ENCODE measurements at regions not wholly inside any gene's neighbourhood (a gene's known extent, or its start where the extent isn't known, plus 50 kb on each side); places are given as distances from the start of the nearest gene placed in this dataset.

DNA sequence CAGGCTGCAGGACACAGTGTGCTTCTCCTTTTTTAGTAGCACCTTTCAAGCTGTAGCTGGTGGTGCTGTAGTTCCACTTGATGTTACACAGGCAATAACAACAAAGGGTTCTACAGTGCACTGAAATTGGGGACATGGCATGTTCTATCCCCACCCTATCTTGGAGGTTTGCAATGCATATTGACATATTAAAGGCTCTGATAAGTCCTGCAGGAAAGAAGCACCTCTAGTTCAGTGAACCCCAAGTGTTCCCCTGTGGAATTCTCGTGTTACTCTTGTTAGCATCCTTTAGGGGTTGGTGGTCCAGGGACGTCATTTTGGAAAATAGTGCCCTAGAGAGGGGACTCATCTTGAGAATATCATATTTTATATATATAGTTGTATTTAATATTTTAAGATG is 337.6 kb downstream of the DHX35 start:
- TF ChIP-seq, protein P1, sequence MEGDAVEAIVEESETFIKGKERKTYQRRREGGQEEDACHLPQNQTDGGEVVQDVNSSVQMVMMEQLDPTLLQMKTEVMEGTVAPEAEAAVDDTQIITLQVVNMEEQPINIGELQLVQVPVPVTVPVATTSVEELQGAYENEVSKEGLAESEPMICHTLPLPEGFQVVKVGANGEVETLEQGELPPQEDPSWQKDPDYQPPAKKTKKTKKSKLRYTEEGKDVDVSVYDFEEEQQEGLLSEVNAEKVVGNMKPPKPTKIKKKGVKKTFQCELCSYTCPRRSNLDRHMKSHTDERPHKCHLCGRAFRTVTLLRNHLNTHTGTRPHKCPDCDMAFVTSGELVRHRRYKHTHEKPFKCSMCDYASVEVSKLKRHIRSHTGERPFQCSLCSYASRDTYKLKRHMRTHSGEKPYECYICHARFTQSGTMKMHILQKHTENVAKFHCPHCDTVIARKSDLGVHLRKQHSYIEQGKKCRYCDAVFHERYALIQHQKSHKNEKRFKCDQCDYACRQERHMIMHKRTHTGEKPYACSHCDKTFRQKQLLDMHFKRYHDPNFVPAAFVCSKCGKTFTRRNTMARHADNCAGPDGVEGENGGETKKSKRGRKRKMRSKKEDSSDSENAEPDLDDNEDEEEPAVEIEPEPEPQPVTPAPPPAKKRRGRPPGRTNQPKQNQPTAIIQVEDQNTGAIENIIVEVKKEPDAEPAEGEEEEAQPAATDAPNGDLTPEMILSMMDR (IDR thresholded peaks at IDR 0.05; ENCODE audit: low read depth, low read length): no peak
- Histone ChIP-seq H3K9me3 (ENCODE audit: control insufficient read depth, insufficient read depth, low read length) (no peaks in the 10 kb centered on the region), H3K27ac (ENCODE audit: low read depth, low read length) (no peak overlapping the region), H3K27me3 (ENCODE audit: control insufficient read depth, insufficient read depth, low read length) (no peaks in the 10 kb centered on the region), H3K4me3 (ENCODE audit: low read depth, low read length) (no peak overlapping the region)
- no peak for DNase-seq (ENCODE audit: low read depth, low spot score)
- POLR2A ChIA-PET: no interaction called here
- CTCF ChIA-PET: no interaction called here

DNA sequence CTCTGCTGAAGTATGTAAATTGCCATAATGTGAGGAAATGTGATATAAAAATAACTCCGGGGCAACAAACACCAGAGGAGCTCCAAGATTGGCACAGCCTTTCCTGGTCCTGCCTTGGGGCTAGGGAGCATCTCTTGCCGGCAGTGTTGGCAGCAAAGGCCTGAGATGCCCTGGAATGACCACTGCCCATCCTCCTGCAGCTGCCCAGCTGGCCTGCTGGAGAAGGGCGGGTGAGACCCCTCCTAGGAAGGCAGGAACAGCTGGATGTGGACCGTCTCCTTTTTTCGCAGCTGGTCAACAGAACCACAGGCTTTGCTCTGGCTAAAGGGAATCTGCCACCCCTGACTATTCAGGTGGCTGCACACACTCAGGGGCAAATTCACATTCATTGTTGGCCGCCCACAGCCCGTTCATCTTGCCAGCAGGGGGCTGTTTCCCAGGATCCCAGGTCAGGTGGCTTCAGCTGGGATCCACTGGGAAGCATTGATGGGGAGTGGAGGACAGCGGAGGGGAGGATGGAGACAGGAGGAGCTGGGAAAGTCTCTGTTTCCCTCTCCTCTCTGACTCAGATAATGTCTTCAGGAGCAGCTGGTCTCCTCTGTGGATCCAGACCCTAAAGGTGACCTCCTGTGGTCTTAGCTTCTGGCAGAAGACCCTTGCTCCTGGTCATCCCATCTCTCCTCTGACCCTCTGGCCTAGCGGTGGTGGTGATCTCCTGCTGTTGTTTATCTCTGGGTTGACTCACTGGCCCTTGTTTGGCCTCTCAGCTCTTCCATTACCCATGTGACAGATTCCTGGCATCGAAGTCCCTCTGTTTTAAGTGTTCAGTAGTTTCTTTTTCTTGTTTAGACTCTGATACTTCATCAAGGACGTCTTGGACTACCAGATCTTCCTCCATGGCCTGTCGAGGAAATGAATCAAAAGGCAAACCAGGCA is 336.7 kb downstream of the DHX35 start:
- CTCF ChIA-PET: no interaction called here
- POLR2A ChIA-PET: no interaction called here
- Histone ChIP-seq H3K9me3 (ENCODE audit: control insufficient read depth, insufficient read depth, low read length) (no peaks in the 10 kb centered on the region), H3K4me3 (ENCODE audit: low read depth, low read length) (no peak overlapping the region), H3K27ac (ENCODE audit: low read depth, low read length) (no peak overlapping the region), H3K27me3 (ENCODE audit: control insufficient read depth, insufficient read depth, low read length) (no peaks in the 10 kb centered on the region)
- DNase-seq (ENCODE audit: low read depth, low spot score): no peak
- TF ChIP-seq, protein P1 (IDR thresholded peaks at IDR 0.05; ENCODE audit: low read depth, low read length): no peak

DNA sequence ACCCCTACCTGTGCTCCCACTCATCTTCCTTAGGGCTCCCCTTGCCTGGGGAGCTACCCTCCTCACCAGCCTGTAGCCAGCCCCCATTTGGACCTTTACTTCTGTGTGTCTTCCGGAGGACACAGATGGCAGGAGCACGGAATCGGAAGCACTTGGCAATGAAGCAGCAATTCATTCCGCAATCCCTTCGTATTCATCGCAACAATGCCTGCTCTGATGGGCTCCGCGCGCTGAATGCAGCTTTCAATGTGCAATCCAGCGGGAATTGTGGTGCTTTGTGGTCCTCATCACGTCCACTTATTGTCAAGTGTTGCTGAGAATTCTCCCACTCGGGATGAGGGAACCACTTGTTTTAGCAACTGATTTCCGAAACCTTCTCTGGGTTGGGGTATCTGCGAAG is 336.0 kb downstream of the DHX35 start:
- Histone ChIP-seq H3K27me3 (ENCODE audit: control insufficient read depth, insufficient read depth, low read length) (no peaks in the 10 kb centered on the region), H3K4me3 (ENCODE audit: low read depth, low read length) (no peak overlapping the region), H3K9me3 (ENCODE audit: control insufficient read depth, insufficient read depth, low read length) (no peaks in the 10 kb centered on the region), H3K27ac (ENCODE audit: low read depth, low read length) (no peak overlapping the region)
- ChIA-PET POLR2A (no interaction called here), CTCF (no interaction called here)
- TF ChIP-seq, protein P1 (IDR thresholded peaks at IDR 0.05; ENCODE audit: low read depth, low read length): no peak
- no peak for DNase-seq (ENCODE audit: low read depth, low spot score)

DNA sequence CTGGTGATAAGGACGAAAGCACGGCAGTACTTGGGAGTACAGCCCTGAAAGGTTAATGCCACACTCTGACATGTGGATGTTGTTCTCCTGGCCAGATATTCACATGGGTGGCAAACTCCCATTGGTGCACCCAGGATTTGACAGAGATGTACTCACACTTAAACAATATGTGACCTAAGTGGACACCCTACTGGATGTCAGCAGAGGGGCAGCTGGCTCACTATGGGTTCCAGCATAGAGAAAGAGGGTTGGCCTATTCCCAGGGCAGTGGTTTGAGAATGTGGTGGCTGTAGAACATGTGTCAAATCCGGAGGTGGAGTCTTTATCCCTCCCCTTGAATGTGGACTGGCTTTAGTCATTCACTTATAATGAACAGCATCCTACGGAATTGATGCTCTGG is 333.2 kb downstream of the DHX35 start:
- ChIA-PET POLR2A (no interaction called here), CTCF (no interaction called here)
- H3K27me3 ChIP-seq (ENCODE audit: control insufficient read depth, insufficient read depth, low read length): no peaks in the 10 kb centered on the region
- H3K9me3 ChIP-seq (ENCODE audit: control insufficient read depth, insufficient read depth, low read length): no peaks in the 10 kb centered on the region
- H3K4me3 ChIP-seq (ENCODE audit: low read depth, low read length): no peak overlapping the region
- H3K27ac ChIP-seq (ENCODE audit: low read depth, low read length): no peak overlapping the region
- TF ChIP-seq, protein P1 (IDR thresholded peaks at IDR 0.05; ENCODE audit: low read depth, low read length): no peak
- no peak for DNase-seq (ENCODE audit: low read depth, low spot score)

DNA sequence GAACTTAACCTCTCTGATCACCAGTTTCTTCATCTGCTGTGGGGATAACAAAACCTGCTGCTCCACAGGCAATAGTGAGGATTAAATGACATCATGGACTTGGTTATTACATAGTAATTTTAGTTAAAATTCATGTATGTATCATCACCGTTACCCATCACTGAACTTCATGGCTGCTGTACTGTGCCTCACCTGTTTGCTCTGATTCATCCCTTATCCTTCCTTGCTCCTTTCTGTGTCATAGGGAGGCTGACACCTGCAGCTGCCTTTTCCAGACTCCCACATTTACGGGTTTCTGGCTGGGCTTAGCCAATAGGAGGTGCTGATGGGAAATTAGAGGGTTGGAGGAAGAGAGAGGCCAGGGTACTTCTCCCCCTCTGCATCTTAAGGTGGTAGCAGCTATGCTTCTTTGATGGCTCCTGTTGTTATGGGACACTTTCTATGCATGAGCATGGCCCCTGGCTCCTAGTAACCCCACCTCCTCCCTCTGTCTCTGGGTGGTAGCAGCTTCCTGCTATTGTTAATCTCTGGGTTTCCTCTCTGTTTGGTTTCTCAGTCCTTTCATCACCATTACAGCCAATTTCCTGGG is 332.1 kb downstream of the DHX35 start:
- no peak overlapping the region for H3K27ac ChIP-seq (ENCODE audit: low read depth, low read length)
- ChIA-PET POLR2A (no interaction called here), CTCF (no interaction called here)
- H3K4me3 ChIP-seq (ENCODE audit: low read depth, low read length): no peak overlapping the region
- TF ChIP-seq, protein P1 (IDR thresholded peaks at IDR 0.05; ENCODE audit: low read depth, low read length): no peak
- H3K27me3 ChIP-seq (ENCODE audit: control insufficient read depth, insufficient read depth, low read length): no peaks in the 10 kb centered on the region
- DNase-seq (ENCODE audit: low read depth, low spot score): no peak
- H3K9me3 ChIP-seq (ENCODE audit: control insufficient read depth, insufficient read depth, low read length): no peaks in the 10 kb centered on the region

Measured in AG04450 (cell line).